Sigmoid colon (tissue), 4 donors: ENCODE measurements at regions not wholly inside any gene's neighbourhood (a gene's known extent, or its start where the extent isn't known, plus 50 kb on each side); places are given as distances from the start of the nearest gene placed in this dataset.

Experiments
- CTCF ChIP-seq, 4 experiments: fragments of 450-650 bp in 3 of 4; fragments of 200-600 bp in 1 of 4; IDR thresholded peaks; one replicate each; pipeline ENCODE4 v1.5.1; 2016 to 2019; ENCODE audit warnings: antibody characterized with exemption in 4 of 4, mild to moderate bottlenecking in 3 of 4, moderate library complexity in 2 of 4
- POLR2A ChIP-seq, 2 donors: fragments of 450-650 bp; IDR thresholded peaks; one replicate each; pipeline ENCODE4 v1.6.1; 2016; ENCODE audit warnings: antibody characterized with exemption in 2 of 2, mild to moderate bottlenecking in 2 of 2, moderate library complexity in 2 of 2
- POLR2AphosphoS5 ChIP-seq, 4 donors: sonication (generic); formaldehyde crosslinking; IDR thresholded peaks; one replicate each; pipeline ENCODE4 v1.6.1; 2017; ENCODE audit warnings: antibody characterized with exemption in 4 of 4

- TF ChIP-seq CTCF (IDR thresholded peaks at IDR 0.05) (no peak), POLR2A (IDR thresholded peaks at IDR 0.05) (no peak), POLR2AphosphoS5 (IDR thresholded peaks at IDR 0.05) (no peak)
These were observed 671.3 kb downstream of the LRRC70 start for GRCh38 chr5:63249960-63250359.
